ENCODE measurements at regions not wholly inside any gene's neighbourhood (a gene's known extent, or its start where the extent isn't known, plus 50 kb on each side); places are given as distances from the start of the nearest gene placed in this dataset.

DNA sequence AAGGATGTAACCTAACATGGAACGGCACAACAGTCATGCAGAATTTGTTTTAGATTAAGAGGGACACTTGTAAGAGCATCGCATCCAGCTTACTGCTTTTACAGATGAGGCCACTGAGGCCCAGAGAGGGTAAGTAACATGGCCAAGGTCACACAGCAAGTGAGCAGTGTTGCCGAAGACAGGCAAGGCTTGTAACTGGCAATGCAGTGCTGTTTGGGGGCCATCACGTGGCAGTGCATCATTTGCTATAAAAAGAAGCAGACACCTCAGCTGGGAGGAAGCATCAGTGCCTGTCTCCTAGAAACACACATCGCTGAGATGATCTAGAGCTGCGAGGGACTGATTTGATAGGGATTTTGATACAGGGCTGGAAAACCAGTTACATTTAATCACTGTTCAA lies 108.2 kb upstream of the PROK2 start:
- intact Hi-C loops (cut with micrococcal nuclease) = no loop called here

DNA sequence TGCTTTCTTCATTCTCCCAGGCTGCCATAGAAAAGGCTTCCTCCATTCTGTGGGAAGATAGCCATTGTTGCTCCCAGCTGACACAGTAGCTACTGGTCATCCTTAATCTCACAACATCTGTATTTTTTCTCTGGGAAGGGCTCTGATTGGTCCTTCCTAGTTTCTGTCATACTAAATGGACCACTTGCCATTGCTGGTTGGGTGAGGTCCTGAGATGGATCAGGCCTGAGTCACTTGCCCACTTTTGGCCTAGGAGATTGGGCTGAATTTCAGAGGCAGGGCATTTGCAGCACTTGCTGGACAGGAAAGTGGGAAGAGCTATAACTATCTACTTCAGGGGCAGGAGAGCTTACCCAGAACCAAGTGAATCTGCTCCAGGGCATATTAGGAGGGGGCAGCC lies 106.5 kb upstream of the PROK2 start:
- intact Hi-C loops (cut with micrococcal nuclease) = no loop called here

DNA sequence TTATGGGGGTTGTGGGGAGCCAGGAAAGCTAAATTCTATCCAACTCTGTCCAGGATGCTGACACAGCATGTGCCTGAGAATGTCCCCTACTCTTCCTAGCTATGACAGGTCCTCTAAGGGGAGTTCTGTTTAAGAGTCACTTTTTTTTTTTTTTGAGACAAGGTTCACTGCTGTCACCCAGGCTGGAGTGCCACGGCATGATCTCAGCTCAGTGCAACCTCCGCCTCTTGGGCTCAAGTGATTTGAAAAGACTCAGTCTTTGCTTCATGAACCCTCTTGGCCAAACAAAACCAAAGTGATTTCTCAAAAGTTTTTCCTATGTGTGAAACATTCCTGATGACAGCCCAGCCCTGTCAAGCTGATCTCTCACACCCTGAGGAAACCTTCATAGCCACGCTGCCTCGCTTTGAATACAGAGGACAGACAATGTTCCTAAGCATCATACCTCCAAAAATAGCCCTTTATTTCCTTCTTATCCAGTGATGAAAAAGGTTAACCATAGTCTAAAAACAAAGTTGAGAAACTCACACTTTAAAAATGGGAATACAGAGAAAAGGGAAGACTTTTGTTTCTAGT lies 105.5 kb upstream of the PROK2 start:
- intact Hi-C loops (cut with micrococcal nuclease) = no loop called here

DNA sequence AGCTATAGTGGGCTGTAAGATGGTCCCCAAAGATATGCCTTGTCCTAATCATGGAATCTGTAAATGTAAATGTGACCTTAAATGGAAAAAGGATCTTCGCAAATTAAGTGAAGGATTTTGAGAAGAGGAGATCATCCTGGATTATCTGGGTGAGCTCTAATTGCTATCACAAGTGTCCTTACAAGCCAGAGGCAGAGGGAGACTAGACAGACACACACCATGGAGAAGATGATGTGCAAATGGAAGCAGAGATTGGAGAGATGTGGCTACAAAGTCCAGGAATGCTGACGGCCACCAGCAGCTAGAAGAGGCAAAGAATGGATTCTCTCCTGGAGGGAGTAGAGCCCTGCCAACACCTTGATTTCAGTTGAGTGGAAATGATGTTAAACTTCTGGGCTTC lies 102.3 kb upstream of the PROK2 start:
- intact Hi-C loops (cut with micrococcal nuclease) = no loop called here

DNA sequence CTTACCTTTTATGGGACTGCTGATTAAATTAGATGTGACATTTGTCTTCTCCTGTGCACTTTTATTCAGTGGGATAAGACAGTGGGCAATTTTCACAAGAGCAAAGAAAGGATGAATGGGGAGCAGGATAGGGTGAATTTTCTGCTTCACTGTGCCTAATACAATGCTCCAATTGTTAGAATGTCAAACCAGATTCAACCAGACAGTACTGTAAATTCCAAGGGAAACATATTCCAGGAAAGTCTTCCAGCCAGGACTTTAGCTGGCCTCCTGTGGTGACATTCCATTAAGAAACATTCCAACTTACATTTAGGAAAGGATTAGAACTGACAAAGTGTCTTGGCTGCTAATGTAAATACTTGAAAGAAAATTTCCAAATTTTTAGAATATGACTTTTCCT lies 100.1 kb upstream of the PROK2 start:
- intact Hi-C loops (cut with micrococcal nuclease) = no loop called here

DNA sequence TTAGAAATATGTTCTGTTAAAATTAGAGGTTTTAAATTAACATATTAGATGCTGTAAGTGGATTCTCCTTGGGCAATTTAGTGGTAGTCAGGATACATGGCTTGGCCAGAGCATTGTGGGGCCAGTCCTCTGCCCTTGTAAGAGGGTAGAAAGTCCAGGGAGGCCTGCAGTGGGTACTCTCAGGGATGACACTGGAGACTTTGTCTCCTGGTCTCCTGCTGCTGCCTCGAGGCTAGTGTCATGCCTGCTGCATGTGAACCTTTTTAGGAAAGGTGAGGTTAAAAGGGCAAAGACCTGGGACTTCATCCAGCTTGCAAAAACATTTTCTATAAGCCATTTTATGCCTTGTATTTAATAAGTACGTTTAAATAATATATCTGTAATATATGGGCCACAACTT lies 96.8 kb upstream of the PROK2 start:
- intact Hi-C loops (cut with micrococcal nuclease) = no loop called here

DNA sequence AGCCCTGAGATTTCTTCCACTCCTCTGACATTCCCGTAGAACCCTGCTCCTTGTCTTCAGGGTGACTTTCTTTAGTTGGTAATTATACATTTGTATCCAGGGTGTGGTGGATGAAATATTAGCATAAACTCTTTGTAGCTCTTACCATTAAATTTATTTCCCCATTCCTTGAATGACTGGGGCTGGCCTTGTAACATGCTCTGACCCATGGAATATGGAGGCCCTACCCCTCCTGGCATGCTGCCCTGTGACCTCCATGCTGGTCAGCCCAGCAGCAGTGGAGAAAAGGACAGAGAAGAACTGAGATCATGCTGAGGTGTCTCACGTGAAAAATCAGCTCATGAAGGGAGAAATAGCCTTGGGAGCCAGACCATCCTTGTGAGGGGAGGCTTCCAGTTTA lies 96.1 kb upstream of the PROK2 start:
- intact Hi-C loops (cut with micrococcal nuclease) = no loop called here

DNA sequence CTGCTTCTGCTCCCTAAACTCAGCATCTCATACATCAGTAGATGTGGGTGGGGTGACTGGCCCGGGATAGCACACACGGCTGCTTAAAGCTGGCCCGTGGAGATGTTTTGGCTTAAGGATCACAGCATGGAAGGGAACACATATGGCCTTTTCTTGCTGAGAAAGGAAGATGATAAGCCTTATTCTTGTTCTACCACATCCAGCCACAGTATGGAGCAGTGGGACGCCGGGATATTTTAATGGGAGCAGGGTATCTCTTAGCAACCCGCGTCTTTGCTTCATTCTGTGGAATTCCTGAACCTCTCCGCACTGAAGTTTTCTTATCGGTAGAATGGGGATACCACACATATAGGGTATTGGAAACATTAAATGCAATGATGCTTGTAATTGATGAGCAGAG lies 94.1 kb upstream of the PROK2 start:
- intact Hi-C loops (cut with micrococcal nuclease) = loop anchor here (10.0 kb wide), 2 partner anchors 466 to 1056 kb away; no protein-coding TSS in a partner anchor

DNA sequence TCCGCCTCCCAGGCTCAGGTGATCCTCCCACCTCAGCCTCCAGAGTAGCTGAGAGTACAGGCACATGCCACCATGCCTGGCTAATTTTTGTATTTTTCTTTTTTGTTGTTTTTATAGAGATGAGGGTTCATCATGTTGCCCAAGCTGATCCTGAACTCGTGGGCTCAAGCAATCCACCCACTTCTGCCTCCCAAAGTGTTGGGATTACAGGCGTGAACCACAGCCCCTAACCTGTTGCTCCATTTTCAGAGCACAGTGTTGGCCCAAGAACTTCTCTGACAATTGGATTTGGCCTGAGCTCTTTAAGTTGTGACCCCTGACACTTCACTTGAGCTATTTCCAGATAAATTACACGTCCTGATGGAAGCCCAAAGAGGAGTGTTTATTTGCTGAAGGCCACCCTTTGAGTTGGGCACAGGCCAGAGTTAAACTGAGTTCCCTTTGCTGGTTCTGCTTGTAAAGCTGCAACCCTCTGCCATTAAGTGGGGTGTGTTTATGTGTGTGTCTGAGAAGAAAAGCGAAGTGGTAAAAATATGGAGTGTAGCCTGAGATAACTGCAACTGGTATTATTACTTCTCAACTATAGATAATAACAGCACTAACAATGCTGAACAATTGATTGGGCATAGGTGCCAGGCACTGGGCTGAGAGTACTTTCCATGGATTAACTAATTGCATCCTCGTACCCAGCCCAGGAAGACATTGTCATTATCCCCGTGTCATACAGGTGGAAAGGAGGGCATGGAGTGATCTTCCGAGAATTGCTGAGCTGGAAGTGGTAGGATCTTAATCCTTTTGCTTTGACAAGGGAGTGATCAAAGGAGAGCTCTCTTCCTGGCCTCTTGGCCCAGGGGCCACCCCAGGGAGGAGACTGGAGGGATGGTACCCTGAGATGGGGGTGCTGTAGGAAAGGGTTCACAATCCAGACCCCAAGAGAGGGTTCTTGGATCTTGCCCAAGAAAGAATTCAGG lies 91.5 kb upstream of the PROK2 start:
- intact Hi-C loops (cut with micrococcal nuclease) = loop anchor here (10.0 kb wide), 2 partner anchors 468 to 1058 kb away; no protein-coding TSS in a partner anchor

DNA sequence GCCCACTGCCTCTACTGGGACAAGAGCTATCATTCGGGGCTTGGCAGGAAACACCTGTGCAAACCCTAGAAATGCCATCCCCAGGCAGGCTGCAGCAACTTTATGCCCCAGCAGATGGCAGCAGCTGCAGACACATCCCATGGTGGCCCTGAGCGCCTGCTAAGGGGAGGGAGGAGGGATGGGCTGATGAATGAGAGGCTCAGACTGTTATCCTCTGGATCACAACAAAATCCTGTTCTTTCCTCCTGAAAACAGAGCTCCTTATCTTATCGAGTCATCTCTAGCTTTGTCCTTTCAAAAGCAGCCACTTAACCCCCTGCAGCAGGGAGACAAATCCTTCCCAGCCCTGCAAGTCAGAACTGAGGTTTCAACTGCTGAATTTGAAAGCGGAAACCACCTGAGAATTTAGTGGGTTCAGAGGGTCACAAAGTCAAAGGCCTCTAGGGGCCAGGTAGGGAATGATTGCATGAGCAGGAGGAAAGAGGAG lies 90.6 kb upstream of the PROK2 start:
- intact Hi-C loops (cut with micrococcal nuclease) = loop anchor here (1.0 to 10.0 kb wide), 12 partner anchors 164 to 1211 kb away; partner anchors contain the start of gene SHQ1

DNA sequence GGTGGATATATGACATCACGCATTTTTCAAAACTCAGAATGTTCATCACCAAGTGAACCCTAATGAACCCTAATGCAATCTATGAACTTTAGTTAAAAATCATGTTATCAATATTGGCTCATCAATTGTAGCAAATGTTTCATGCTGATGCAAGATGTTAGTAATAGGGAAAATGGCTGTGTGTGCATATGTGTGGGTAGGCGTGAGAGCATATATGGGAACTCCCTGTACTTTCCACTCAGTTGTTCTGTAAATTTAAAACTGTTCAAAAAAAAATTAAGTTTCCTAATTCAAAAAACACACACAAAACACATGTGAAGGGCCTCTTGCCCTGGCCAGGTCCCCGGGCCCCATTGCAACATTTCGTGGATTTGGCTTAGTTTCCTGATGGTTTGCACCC lies 89.7 kb upstream of the PROK2 start:
- intact Hi-C loops (cut with micrococcal nuclease) = loop anchor here (1.0 to 10.0 kb wide), 13 partner anchors 152 to 1212 kb away; partner anchors contain the start of gene SHQ1

DNA sequence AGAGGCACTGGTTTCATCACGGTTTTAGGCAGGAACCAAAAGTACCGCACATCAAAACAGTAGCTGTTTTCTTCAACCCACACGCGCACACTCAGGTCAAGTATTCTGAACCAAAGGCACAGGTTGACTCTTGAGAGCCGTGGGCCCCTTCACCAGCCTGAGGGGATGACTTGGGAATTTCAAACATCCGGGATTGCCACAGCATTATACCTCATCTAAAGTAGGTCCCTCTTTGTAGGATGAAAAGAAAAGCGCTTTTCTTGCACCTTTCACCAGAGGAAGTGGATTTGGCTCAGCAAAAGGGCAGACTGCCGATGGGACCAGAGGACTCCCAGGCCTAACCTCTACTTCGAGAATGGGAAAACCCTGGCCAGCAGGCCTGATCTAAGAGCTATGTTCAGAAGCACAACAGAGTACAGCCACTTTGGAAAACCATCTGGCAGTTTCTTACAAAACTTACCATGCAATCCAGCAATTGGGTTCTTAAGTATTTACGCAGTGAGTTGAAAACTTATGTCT lies 88.2 kb upstream of the PROK2 start:
- intact Hi-C loops (cut with micrococcal nuclease) = loop anchor here (5.0 to 10.0 kb wide), 3 partner anchors 151 to 1062 kb away; no protein-coding TSS in a partner anchor

DNA sequence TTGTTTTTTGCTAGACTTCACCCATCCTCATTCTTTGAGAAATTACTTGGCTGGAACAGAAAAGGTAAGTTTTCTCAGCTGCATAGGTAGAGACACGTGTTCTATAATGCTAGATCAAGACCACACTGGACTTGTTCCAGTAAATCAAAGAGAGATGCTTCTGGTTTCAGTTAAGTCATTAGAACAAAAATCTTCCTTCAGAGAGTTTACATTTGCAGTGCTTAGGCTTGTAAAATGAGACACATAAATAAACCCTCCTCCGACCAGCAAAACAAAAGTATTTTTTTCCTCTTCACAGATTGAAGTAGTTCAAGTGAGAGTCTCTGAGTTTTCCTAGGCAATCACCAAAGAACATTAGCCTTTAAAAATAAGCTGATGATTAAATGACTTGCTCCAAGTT lies 87.3 kb upstream of the PROK2 start:
- intact Hi-C loops (cut with micrococcal nuclease) = loop anchor here (5.0 to 10.0 kb wide), 3 partner anchors 150 to 1063 kb away; no protein-coding TSS in a partner anchor

DNA sequence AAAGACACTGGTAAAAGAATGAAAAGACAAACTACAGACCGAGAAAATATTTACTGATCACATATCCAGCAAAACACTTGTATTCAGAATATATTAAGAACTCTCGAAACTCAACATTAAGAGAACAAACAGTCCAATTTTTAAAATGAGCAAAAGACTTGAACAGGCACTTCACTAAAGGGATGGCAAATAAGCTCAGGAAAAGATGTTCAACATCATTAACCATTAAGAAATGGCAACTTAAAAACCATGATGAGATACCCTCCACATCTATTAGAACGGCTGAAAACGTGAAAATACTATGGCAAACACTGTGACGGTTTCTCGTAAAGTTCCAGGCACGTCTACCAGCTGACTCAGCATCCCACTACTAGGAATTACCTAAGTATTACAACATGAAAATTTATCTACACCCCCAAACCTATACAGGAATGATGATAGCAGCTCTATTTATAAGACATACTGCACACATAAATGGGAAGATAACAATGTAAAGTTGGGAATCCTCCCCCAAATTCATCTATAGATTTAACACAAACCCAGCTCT lies 86.1 kb upstream of the PROK2 start:
- intact Hi-C loops (cut with micrococcal nuclease) = loop anchor here (5.0 to 10.0 kb wide), 3 partner anchors 149 to 1064 kb away; no protein-coding TSS in a partner anchor

DNA sequence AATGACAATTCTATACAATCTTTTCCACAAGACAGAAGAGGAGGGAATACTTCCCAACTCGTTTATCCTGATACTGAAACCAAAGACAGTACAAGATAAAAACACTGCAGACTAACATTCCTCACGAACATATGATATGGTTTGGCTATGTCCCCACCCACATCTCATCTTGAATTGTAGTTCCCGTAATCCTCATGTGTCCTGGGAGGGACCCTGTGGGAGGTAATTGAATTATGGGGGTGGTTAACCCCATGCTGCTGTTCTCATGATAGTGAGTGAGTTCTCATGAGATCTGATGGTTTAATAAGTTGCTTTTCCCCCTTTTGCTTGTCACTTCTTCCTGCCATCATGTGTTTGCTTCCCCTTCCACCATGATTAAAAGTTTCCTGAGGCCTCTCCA lies 83.9 kb upstream of the PROK2 start:
- intact Hi-C loops (cut with micrococcal nuclease) = no loop called here

DNA sequence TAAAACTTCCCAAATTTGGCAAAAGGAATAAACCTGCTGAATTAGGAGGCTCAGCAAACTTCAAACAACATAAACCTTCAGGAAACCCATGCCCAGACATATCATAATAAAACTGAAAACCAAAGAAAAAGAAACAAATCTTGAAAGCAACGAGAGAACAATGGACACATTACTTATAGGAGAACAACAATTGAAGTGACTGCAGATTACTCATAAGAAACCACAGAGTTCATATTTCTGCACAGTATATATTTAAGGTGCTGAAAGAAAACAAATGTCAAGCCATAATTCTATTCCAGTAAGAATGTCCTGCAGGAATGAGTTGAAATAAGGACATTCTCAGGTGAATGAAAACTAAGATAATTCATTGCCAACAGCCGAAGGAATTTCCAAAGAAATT lies 80.8 kb upstream of the PROK2 start:
- intact Hi-C loops (cut with micrococcal nuclease) = no loop called here

DNA sequence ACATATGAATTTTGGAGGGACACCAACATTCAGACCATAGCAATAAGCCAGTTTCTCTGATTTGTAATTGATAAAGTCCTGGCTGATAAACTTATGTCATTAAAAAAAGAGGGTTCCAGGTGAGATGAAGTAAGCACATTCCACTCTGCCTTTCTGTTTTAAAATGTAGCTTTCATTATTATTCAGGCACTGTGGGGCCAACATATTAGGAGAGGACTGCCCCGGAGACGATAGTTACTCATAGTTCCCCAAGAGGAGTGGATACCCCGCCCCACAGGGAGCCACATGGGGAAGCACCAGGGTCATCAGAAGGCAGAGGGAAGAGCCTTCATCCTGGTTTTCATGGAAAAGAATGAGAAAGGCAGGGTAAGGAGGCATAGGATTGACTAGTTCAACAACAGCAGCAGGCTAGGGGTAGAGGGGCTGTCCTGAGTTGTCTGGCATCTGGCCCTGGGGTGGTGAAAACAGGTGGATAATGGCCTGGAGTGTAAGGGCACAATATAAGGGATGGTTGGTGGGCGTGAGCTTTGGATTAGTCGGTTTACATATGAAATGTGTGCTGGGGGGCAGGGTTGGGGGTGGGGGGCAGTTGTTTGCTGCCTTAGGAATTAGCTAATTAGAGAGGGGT lies 78.7 kb upstream of the PROK2 start:
- intact Hi-C loops (cut with micrococcal nuclease) = no loop called here

DNA sequence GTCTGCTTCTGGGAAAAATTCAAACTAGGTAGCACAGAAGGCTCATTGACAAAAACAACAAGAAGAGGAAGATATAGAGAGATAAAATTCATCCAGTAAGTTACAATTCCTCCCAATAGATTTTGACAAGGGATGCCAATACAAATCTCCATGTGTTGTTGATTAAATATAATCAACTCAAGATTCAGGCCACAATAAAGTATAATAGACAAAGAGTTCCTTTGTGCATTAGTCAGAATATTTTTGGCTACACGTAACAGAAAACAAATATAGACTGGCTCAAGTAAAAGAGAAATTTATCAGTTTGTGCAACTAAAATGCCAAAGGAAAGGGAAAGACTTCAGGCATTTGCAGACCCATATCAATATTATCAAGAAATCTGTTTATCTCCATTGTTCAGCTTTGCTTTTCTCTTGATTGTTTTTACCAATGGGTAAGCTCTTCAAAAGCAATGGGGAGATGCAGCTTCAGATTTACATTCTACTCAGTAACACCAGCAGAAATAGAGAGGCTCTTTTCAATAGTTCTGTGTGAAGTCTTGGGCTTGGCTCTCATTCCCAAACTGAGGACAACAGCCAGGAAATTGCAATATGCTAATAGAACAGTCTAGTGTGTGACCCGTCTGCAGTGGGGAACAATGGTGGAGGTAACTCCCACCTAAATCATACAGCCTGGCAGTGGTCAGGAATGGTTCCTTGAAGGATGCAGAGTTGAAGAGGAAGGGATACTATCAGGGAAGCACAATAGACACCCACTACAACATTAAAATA lies 77.6 kb upstream of the PROK2 start:
- intact Hi-C loops (cut with micrococcal nuclease) = no loop called here

DNA sequence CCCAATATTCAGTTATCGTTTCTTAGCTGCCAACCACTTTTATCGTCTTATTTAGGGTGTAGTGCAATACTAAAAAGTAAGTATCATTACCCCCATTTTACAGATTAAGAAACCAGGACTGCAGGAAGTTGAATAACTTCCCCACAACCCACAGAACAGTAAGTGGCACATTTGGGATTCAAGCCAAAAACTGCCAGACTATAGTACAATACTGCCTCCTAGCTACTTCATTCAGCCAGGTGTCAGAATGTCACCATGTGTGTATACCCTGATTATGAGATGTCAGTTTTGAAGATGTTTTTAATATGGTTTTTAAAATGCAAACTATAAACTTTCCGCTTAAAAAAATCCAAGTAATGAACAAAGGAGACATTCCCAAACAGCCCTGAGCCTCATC lies 74.2 kb upstream of the PROK2 start:
- intact Hi-C loops (cut with micrococcal nuclease) = loop anchor here (1.0 kb wide), 2 partner anchors 130 to 148 kb away; no protein-coding TSS in a partner anchor

DNA sequence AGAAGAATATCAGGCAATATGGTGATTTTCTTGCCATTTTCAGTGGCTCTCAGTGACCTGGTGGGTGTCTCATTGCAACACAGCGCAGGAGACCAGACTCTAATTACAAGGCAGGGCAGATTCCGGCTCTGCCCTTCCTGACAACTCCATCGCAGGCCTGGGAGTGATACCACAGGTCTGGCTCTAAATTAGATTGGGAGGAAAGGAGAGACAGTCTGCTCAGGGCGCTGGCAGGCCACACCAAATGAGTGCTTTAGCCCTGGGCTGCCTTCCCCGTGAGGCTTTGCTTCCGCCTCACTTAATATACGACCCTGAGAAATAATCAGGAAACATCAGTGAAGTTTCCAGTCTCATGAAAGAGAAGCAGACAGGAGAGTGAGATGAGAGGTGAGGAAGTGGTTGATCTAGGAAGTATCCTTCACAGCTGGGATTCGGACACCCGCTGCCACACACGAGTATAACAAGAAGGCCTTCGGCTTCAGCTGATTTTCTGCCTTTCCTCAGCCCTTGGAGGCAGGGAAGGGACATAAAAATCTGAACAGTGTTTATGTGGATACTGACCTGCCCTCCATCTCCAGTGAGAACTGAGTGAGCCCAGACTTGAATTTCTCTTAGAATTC lies 73.7 kb upstream of the PROK2 start:
- intact Hi-C loops (cut with micrococcal nuclease) = loop anchor here (1.0 kb wide), 2 partner anchors 129 to 147 kb away; no protein-coding TSS in a partner anchor

Data from T-helper 1 cell treated with Interleukin-12 subunit alpha and Interleukin-12 subunit beta and Interleukin-4 antibody, amounts not matched to agents 30 ng/mL and 1 ng/mL, for 36 hours (primary cell).